ENCODE measurements at regions not wholly inside any gene's neighbourhood (a gene's known extent, or its start where the extent isn't known, plus 50 kb on each side); places are given as distances from the start of the nearest gene placed in this dataset.

GRCh38 chr5:125109816-125110215, 363.4 kb upstream of the ZNF608 start:
- no peaks in the 10 kb centered on the region for H3K36me3 ChIP-seq (ENCODE audit: control insufficient read depth in 2 of 2, insufficient read depth in 2 of 2, low read length in 1 of 2)
- RAD21 ChIA-PET (ENCODE audit: unreplicated experiment): no interaction called here
- CTCF ChIA-PET: no interaction called here
- no TSS peak for BruUV-seq (replicated peaks)
- ATAC-seq: no peak
- DNase-seq (ENCODE audit: low read depth, low spot score): no peak
- H3K4me1 ChIP-seq (ENCODE audit: control insufficient read depth, insufficient read depth, low read length): no peaks in the 10 kb centered on the region
- H4K20me1 ChIP-seq (ENCODE audit: control insufficient read depth, insufficient read depth): no peaks in the 10 kb centered on the region
- no peak for FAIRE-seq
- H3K4me3 ChIP-seq: no peak overlapping the region
- no peak overlapping the region for H3K9ac ChIP-seq (ENCODE audit: control insufficient read depth, insufficient read depth, low read length)
- H3K79me2 ChIP-seq (ENCODE audit: control insufficient read depth, insufficient read depth, low read length): no peaks in the 10 kb centered on the region
- H2AFZ ChIP-seq (ENCODE audit: control insufficient read depth, low read depth, low read length): no peak overlapping the region
- H3K27ac ChIP-seq (ENCODE audit: control insufficient read depth, insufficient read depth): no peak overlapping the region
- H3K9me3 ChIP-seq (replicated peaks; ENCODE audit: control insufficient read depth, insufficient read depth, low read length): no peaks in the 10 kb centered on the region
- SMC1A ChIA-PET (ENCODE audit: uncharacterized antibody, unreplicated experiment): no interaction called here
- WGBS (ENCODE audit: insufficient coverage, insufficient replicate concordance, low lambda C conversion rate, missing lambda C conversion rate): 96% methylated on average over 1 of the region's 1 CpG
- POLR2A ChIA-PET: no interaction called here
- in situ Hi-C loops (cut with MboI) (no loop called here), intact Hi-C loops (cut with micrococcal nuclease; ENCODE audit: unreplicated experiment) (no loop called here)
- H3K27me3 ChIP-seq (replicated peaks in 1 of 2; ENCODE audit: control insufficient read depth in 2 of 2, insufficient read depth in 2 of 2, low read length in 1 of 2): no peaks in the 10 kb centered on the region
- H3K4me2 ChIP-seq (ENCODE audit: control insufficient read depth, insufficient read depth): no peak overlapping the region
- no peak for TF ChIP-seq ZBTB40 (IDR thresholded peaks at IDR 0.05; ENCODE audit: borderline replicate concordance)
- TF ChIP-seq ESRRA (IDR thresholded peaks at IDR 0.05; ENCODE audit: low read length): no peak
- no peak for TF ChIP-seq MTA2 (IDR thresholded peaks at IDR 0.05; ENCODE audit: low read depth)
- no peak for TF ChIP-seq TARDBP (IDR thresholded peaks at IDR 0.05; ENCODE audit: borderline replicate concordance)
- no peak for TF ChIP-seq E4F1 (IDR thresholded peaks at IDR 0.05; ENCODE audit: borderline replicate concordance, partially characterized antibody)
- TF ChIP-seq TCF3 (IDR thresholded peaks at IDR 0.05; ENCODE audit: borderline replicate concordance, insufficient read depth, low read depth, low read length): no peak
- TF ChIP-seq ELK1 (IDR thresholded peaks at IDR 0.05; ENCODE audit: low read depth, low read length): no peak
- TF ChIP-seq NBN (IDR thresholded peaks at IDR 0.05): no peak
- no peak for TF ChIP-seq RAD21 (IDR thresholded peaks at IDR 0.05; ENCODE audit: insufficient read depth, low read depth, low read length)
- TF ChIP-seq BHLHE40 (IDR thresholded peaks at IDR 0.05; ENCODE audit: borderline replicate concordance in 1 of 2, low read depth in 2 of 2, low read length in 1 of 2): no peak
- no peak for TF ChIP-seq REST (IDR thresholded peaks at IDR 0.05; ENCODE audit: low read depth, low read length)
- no peak for TF ChIP-seq ATF2 (IDR thresholded peaks at IDR 0.05; ENCODE audit: low read length)

All from GM12878 (cell line).